ENCODE measurements at regions not wholly inside any gene's neighbourhood (a gene's known extent, or its start where the extent isn't known, plus 50 kb on each side); places are given as distances from the start of the nearest gene placed in this dataset.

DNA sequence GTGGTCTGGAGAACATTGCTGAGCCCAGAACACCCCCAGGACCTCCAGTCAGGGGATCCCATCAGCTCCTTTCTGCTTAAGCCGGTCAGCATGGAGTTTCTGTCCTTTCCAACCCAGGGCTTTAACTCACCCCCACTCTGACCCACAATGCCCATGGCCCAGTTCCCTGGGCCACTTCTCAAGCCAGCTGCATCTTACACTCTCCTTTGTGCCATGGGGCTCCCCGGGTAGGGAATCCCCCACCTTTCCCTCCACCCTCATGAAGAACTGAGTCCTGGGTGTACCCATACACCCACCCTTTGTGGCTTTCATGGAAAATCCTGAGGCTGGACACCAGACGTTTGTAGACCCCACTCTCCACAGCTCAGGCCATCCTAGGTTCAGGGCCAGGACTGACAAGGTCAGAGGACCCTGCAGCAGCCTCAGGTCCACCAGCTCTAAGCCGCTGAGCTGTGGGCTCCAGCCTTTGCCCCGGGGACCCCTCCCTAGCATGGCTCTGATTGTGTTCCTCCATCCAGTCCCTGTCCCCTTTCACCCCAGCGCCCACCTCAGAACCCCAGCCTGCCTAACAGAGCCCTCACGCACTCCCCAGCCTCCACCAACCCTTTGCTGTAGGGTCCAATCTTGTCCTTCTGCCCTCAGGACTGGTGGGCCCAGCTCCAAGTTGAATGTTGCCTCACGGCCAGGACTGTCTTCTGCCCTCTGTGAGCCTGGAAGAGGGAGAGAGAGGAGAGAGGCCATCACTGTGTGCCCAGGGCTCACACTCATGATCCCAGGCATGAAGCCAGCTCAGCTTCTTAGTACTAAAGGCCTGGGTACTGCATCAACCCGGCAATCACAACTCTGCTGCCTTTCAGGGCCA, 394.8 kb downstream of the MATN1 start:
- no peak for DNase-seq

GRCh38 chr1:30328100-30328370, 395.4 kb downstream of the MATN1 start:
- DNase-seq = no peak

DNA sequence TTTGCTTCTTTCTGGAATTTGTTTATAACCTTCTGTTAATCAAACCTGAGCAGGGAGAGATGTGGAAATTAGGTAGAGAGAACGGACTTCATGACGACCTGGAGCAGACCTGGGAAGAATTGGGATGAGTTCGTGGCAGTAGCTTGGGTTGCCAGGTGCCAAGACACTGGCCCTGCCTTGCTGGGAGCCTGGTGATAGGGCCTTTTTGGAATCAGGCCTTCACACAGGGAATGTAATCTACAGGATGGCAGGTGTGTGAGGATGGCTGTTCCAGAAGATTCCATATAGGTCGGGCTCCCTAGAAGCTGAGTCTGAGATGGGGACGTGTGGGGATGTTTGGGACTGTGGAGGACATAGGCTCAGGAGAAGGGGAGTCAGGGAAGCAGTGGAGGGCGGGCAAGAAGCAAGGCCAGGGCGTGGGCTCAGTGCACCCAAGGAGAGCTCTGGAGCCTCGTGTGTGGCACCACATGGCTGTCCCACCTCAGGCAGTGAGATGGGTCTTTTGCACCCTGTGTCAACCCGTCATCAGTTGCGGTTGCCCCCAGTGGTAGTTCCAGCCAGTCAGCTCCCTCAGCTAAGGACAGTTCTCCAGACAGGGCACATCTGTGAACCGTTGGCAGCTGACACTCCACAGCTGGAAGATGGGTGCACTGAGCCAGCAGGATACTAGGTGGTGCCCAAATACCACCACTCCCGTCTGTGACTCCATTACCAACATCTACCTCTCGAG, 395.9 kb downstream of the MATN1 start:
- DNase-seq = no peak

DNA sequence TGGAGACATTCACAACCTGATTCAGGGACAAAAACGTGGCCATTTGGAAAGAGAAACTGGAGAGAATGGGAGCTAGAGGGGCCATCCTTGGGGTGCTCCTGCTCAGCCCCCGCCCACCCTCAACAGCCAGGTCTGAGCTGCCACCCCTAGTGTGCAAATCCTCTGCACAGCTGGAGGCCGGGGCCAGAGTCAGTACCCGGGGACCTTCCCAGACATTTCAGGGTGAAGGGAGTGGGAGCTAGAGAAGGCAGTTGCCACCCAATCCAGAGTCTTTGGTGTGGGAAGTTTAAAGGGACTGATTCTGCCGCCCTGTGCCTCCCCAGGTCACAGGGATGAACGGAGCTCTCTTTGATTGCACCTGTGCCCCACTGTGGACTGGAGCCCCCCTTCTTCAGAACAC, 397.4 kb downstream of the MATN1 start:
- no peak for DNase-seq

- no peak for DNase-seq
These were observed 398.1 kb downstream of the MATN1 start for GRCh38 chr1:30325085-30325935.

GRCh38 chr1:30324251-30325084, 398.9 kb downstream of the MATN1 start:
- no peak for DNase-seq

GRCh38 chr1:30323841-30324240, 399.5 kb downstream of the MATN1 start:
- no peak for DNase-seq

- no peak for DNase-seq
These were observed 400.0 kb downstream of the MATN1 start for GRCh38 chr1:30323352-30323751.

GRCh38 chr1:30322859-30323257, 400.5 kb downstream of the MATN1 start:
- no peak for DNase-seq

DNA sequence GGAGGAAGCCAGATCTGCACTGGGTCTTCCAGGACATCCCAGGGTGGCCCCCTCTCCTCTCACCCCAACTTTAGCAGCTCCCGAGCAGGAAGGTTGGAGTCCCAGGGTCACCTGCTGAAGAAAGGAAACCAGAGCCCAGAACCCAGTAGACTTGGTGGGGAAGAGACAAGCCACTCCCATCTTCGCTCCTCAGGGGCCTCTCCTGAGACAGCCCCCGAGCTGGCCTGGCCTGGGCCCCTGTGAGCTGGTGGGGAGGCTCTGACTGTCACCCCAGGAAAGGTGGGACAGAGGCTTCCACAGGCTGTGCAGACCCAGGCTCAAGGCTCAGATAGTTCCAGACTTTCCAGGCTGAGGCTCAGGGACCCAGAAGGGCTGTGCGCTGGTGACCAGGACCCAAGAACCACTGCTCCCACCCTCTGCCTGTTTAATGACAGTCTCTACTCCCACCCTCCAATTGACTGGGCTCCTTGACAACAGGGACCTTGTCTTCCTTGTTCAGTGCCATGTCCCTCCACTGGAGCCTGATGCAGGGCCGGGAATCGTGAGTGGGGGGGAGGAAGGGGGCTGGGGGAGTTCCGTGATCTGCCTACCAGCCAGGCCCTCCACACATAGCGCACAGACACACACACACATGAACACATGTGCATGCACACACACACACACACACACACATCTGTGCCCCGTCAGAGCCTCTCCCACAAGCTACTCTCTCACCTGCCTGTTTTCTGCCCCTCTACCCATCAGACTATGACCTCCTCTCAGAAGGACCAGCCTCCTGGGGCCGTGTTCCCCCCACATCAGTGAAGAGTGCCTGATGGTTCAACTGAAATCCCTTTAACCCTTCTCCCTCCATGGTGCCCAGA, 401.2 kb downstream of the MATN1 start:
- DNase-seq = no peak

- no peak for DNase-seq
These were observed 402.0 kb downstream of the MATN1 start for GRCh38 chr1:30321246-30321910.

DNA sequence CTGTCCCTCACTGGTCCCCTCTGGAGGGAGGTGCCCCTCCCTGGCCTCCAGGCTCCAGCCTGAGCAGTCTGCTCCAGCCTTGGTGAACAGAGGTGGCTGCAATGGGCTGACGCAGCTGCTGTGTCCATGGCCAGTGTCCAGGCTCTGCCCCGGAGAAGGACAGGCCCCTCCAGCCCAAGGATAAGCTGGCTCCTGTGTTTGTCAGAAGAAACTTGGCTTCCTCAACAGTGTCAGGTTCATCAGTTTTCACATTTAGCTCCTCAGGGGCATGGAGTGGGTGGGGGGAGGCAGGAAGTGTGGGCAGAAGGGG, 402.8 kb downstream of the MATN1 start:
- DNase-seq = no peak

- DNase-seq = no peak
These were observed 403.4 kb downstream of the MATN1 start for GRCh38 chr1:30319765-30320580.

GRCh38 chr1:30318864-30319718, 404.3 kb downstream of the MATN1 start:
- no peak for DNase-seq

- no peak for DNase-seq
These were observed 405.0 kb downstream of the MATN1 start for GRCh38 chr1:30318413-30318812.

- no peak for DNase-seq
These were observed 405.5 kb downstream of the MATN1 start for GRCh38 chr1:30317921-30318320.

DNA sequence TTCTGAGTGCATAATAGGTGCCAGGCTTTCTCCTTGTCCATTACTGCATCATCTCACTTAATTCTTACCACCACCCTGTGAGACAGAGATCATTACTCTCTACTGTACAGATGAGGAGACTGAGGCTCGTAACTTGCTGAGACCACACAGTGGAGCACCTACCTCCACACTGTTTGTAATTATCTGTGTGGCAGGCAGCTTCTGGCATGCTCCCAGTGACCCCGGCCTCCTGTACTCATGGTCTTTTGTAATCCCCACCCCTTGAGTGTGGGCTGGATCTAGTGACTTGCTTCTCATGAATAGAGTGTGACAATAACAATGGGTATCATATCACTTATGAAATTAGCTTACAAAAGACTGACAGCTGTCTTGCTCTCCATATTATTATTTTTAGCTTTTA, 407.3 kb downstream of the MATN1 start:
- DNase-seq = no peak

GRCh38 chr1:30315185-30315960, 408.0 kb downstream of the MATN1 start:
- peak; percentile 2 for DNase-seq
